Stimulated activated CD8-positive, alpha-beta memory T cell treated with anti-CD3 and anti-CD28 coated beads, Interleukin-12 subunit alpha, Interleukin-12 subunit beta, amount 100 ng/mL, for 4 hours (primary cell): ENCODE measurements at regions not wholly inside any gene's neighbourhood (a gene's known extent, or its start where the extent isn't known, plus 50 kb on each side); places are given as distances from the start of the nearest gene placed in this dataset.
"Not testable (repeated sequence)": the region's sequence is repeated elsewhere in the genome, so short reads cannot be mapped to it uniquely, and the experiment has no call there.

Experiments
- DNase-seq: peaks from one replicate; pipeline ENCODE4 v3.0.0-alpha.2; 2020; ENCODE audit warnings: low read depth

DNA sequence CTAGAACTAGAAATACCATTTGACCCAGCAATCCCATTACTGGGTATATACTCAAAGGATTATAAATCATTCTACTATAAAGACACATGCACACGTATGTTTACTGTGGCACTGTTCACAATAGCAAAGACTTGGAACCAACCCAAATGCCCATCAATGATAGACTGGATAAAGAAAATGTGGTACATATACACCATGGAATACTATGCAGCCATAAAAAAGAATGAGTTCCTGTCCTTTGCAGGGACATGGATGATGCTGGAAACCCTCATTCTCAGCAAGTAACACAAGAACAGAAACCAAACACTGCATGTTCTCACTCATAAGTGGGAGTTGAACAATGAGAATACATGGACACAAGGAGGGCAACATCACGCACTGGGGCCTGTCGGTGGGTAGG, 550.3 kb upstream of the USP24 start:
- DNase-seq, result not testable (repeated sequence)

DNA sequence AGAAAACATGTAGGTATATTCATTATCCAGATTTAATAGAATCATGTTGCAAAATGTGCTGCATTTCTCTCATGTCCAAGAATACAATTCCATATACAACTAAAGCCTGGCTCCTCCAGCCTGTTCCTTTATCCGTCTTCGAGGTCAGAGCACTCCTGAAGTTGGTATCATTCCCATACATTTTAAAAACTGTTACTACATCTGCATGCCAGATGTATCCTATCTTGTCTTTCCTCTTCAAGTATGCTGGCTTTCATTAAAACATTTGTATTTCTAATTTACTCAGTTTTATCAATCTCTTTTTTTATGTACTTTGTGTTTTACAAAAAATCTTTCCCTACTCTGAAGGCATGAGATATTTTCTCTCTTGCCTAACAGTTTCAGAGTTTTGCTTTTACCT, 536.6 kb upstream of the USP24 start:
- DNase-seq, result no peak

DNA sequence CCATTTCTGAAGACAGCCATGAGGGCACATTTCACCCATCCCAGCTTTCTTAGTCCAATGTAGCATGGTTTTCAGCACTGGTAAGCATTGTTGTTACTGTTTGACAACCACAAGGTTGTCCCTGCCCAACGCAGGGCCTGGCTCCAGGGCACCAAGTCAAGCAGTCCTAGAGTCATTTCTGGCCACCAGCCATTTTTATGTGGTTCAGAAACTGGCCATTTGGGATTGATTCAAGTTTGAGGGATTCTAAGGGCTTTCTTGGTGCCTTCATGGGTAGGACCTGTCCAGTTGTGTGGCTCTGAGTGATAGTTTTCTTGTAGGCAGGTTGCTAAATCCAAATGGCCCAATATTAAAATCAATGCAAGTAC, 535.4 kb upstream of the USP24 start:
- DNase-seq, result no peak

DNA sequence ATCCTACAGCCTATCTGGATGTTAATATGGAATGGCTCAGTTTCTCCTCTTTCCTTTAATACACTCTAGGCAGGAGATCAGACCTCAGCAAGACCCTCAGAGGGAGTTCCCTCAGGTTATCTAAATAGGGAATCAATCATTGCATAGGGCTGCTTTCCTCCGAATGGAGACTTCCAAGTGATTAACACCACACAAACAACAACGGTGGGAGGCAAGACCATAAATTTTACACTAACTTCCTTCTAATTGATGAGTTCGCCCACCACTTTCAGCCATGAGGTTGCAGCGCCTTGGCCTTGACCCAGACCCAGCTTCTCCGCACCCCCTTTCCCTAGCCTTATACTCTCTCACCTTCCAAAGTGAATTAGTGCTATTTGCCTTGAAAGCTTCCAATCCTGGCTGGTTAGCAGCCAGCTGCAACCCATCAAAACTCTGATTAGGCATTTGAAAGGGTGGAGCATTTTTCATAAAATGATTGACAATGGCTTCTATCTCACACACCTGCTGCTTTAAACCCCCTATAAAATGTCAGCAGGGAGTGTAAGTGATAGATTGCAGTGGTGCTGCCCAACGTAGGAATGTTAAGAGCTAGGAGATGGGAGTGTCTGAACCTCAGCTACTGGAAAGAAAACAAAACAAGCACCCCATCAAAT, 534.9 kb upstream of the USP24 start:
- no peak for DNase-seq

DNA sequence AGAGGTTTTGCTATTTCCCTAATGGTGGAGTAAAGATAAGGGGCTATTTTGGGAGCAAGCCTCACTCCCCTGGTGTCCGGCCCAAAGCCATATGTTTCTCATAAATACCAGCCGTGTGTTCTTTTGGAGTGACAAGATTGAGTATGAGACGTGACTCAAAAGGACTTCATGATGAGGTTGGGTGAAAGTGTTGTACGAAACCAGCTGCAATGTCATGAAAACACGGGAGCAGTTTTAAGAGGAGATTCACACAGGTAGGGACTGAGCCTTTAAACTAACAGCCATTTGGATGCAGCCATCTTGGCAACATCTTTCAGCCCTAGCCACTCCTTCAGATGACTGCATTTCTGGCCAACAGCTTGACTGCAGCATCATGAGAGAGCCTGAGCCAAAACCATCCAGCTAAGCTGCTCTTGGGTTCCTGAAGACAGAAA, 532.3 kb upstream of the USP24 start:
- DNase-seq, result no peak

DNA sequence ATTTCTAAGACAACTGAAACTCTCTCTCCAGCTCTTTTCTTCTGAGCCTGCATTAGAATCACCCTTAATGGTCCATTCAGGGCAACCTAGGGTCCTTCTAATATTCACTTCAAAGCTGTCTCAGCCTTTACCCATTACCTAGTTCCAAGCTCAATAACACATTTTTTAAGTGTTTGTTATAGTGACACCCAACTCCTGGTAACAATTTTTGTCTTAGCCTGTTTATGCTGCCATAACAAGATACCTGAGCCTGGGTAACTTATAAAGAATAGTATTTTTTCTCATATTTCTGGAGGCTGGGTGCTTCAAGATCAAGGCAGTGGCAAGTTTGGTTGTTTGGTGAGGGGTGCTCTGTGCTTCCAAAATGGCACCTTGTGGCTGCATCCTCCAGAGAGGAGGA, 531.5 kb upstream of the USP24 start:
- DNase-seq, result no peak

DNA sequence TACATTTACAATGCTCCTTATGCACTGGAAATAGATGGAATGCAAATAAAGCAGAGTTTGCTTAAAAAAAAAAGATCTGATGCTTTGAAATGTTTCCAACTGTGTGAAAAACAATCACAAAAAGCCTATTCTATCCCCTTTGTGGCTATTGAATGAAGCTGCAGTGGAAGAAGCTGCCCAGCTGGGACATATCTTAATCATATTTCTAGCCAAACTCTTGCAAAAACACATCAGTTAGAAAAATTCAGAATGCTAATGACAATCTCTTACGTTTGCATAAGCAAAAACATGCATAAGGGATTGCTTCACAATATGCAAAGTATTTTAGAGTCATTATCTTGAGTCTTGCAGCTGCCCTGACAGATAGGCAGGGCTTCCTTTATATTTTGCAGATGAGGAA, 526.4 kb upstream of the USP24 start:
- DNase-seq, result no peak

DNA sequence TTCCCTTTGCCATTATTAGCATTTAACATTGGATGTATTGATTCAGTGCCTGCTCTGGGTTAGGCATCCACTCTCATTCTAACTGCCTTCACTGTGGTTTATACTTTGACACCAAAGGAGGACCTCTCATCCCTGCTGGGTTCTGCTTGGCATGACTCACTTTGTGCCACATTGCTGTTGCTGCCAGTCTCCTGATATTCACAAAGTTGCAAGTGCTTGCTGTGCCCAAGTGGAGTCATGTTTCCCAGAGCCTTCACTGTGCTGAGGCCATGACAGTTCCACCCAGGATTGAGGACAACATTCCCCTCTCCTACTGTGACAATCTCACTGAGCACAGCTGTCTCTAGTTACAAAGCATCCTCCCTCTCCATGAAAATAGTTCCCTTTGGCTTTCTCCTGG, 519.9 kb upstream of the USP24 start:
- no peak for DNase-seq

DNA sequence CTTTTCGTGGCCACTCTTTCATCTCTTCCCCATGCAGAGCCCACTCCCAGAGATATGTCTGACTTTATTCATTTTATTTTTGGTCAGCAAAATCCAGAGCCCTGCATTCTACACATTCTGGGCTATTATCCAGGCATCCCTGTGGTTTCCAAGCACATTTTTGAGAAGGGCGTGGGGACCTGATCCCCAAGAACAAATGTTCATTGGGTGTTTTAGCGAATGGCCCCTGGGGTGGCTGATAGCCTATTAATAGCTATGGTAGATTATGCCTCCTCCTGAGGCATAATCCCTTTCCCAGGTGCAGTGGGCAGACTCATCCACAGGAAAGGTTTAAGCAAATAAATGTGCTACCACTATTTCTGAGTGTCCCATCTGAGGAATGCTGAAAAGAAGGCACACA, 511.8 kb upstream of the USP24 start:
- no peak for DNase-seq

DNA sequence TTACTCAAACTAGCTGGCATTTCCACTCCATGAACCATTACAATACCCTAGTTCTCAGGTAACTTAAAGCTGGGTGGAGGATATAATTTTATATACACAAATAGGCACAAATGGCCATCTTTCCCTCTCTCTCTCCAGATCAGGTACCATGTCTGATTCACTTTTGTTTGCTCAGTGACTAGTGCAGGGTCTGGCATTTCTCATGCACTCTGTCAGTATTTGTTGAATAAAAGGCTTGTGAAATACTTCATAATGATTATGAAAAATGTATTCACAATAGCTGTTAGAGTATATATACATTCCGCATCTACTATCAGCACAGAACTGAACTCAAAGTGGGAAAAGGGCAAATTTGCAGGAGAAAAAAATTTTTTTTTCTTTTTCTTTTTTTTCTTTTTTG, 510.2 kb upstream of the USP24 start:
- no peak for DNase-seq

DNA sequence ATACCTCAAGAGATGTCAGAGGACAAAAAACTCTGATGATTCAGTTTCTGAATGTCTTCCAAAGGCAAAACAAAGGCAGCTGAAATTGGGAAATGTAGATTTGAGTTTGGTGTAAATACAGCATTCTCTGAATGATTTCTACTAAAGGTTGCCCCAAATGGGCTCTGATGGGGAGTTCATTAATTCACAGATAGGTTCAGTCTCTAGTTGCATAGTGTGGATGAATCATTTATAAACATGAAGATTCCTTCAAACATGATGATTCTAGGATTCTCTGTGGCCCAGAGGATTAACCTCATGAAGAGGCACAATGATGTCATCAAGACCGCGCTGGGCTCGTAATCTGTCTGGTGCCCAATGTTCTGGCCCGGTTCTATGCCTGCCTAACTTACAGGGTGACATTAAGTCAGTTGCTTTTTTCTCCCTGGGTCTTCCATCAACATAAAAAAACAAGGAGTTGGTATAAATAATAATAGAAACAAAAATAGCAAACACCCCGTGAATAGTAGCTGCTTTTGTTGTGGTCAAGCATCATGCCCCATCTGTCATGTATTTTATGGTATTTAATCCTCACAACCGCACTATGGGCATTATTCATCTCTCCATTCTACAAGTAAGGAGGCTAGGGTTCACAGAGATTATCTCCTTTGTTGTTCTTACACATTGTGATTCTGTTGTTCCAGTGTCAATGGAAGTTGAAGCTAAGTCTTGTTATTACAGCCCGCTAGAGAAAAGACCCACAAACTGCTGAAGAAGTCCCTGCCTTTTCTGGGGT, 509.6 kb upstream of the USP24 start:
- DNase-seq, result no peak

DNA sequence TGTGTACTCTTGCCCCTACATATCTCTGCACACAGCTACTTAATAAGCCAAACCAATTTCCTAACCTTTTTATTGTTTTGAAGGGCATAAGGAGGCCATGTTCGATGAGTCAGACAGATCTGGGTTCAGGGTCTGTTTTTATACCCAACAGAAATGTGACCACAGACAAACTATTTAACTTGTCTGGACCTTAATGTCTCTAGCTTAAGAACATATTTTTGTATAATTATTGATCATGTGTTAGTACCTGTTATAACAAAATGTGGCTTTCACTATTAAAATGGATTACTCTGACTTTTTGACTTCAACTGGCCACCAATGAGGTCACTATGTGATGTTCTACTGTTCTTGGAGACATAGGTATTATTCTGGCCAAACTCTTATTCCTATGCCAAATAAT, 507.8 kb upstream of the USP24 start:
- no peak for DNase-seq

DNA sequence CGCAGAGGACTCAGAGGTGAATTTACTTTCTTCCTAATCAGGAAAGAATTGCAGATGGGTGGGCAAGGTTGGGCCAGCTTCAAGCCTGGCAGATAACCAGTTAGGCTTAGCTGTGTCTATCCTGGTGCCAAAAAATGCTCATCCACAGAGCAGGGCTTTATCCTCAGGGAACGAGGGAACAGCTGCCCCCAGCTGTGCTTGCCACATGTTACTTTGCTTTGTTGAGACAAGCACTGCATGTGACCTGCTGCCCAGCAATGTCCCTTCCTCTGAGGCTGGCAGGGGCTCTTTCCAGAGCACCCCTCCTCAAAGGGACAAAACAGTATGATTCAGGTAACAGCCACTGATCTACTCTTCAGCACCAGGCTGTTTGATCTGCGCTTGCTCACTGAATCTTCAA, 505.1 kb upstream of the USP24 start:
- DNase-seq, result no peak

DNA sequence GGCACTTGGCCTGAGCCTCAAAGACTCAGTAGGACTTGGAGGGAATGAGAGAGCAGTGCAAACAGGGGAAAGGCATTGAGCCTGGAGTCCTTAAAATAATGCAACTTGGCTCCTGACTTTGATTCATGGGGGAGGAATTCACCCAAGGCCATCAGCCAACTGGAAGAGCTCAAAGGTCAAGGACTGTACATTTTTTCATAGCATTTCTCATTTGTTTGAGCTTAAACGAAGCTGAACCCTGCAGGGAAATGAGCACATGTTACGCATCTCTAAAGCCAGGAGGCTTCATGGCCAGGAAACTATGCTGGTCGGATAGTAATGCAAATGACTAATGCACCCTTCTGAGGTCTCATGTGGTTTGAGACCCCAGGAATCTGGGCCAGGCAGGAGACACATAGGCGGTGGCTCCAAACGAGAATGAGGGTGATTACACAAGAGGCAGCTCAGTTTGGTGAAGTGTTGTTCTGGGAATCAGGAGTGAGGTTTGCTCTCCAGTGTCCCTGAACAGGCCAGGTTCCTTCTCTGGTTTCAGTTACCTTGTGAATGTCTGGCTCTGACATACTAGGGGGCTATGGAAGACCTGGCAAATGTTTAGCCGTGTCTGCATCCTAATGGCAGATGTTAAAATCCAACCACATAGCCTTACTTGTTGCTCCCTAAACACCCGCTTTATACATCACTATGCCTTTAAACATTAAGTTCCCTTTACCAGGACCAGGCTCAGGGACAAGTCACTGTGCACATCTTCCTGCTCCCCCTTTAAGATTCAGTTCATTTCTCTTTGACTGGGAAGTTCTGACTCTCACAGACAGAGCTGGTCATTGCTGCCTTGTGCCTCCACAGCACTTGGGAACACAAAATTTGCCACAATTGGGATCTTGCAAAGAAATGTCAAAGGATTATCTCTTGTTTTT, 503.9 kb upstream of the USP24 start:
- DNase-seq, result no peak

DNA sequence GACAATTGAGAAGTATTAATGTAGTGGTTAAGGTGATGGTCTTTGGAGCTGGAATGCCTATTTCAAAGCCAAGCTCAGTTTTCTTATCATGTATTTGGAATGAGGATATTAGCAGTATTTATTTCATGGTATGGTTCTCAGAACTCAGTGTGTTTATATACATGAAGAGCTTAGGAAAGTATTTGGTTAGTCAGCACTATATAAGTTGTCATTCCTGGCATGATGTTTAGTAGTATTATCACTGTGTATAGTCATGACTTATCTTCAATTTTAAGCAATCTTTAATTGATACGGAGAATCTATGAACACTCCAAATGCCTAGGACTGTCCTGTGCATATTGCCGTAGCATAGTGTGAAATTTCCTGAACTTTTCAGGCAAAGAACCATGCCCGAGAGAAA, 501.9 kb upstream of the USP24 start:
- no peak for DNase-seq

DNA sequence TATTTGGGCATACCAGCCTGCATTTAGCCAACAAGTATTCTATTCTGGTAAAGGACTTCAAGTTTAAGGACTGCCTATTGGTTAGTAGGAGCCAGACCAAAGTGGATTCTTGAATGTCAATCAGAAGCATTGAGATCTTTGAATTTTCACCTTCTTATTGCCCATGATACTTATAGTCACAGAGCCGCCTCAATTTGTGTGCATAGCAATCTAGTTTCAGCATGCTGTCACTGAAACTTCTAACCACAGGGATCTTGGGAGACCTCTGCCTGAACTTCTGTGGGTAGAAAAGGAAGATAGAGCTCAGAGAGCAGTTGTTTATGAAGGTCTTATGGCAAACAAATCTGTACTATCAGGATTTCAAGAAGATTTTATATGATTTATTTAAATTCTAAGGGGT, 501.4 kb upstream of the USP24 start:
- DNase-seq, result no peak

DNA sequence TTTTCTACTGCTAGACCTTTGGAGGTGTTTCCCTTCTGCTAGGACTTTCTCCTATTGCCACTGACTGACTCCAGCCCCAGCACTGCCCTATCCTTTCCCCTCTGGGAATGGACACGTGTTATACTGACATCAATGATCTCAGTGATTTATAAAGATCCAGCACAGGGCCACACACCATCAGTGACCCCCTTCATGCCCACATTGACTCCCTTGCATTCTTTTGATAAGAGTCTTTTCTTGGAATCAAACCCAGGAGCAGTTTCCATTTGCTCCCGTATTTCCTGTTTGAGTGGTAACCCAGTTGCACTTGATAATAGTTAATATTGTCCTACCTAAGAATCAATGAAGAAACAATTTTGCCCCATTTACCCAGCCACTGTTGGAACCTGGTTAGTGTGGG, 501.0 kb upstream of the USP24 start:
- DNase-seq, result no peak

DNA sequence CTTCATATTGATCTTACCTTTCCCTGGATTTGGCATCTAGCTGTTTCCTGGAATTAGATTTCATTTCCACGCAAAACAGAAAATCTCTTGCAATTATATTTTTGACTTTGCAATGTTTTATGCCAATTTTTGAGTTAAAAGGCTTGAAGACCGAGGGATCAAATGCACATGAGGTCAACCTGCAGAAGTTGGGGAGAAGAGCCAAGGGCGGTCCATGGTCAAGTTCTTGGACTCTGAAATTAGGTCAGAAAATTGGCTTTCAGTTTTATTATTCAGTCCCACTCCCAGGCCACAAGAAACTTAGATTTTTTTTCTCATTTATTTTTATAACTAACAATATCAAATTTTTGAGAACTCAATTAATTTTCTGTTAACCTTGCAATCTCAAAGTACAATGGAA, 499.1 kb upstream of the USP24 start:
- no peak for DNase-seq

DNA sequence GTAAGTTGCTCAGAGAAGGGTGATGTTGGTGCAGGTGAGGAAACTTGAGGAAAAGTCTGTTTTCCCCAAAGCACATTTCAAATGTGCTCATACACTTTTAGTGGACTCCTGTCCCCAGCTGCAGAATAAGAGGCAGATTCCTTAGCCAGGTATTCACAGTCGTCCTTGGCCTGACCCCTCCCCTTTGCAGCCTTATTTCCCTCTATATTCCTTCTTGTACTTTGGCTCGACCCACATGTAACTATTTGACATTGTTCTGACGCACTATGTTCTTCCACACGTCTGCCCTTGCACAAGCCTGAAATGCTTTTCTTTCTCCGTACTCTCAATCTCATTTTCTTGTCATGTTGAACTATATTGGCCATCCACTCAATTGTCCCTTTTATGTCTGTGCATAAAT, 498.4 kb upstream of the USP24 start:
- DNase-seq, result no peak

DNA sequence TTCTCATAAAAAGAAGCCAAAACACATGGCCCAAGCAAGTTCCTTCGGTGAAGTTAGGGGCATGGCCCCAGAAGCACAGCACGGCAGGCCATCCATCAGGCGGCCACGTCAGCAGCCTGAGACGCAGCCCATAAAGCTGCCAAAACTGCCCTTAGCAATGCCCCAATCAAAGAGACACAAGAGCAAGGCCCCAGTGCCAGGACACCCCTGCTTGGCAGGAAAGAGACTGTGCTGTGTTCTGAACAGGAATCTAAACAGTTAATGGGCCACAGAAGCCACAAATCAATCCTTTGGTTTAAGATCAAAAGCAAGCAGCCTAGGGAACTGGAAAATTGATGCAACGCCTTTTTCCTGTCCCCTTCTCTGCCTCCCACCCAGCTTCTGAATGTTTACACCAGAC, 497.0 kb upstream of the USP24 start:
- no peak for DNase-seq

DNA sequence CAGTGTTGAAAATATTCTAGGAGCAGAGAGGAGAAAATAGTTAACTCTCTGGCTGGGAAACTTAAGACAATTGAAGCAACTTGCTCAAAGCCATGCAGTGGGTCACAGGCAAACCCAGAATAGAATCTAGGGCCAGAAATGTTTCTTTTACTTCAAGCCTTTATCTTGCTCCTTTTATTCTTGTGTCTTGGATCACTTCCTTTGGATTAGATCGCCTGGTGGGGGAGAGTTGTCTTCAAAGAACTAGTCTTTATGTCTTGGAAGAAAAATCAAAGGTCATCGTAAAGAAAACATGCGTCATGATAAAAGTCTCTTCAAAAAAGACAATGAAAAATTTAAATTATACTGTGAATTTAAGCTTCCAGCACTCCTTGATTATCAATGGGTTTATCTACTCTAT, 493.6 kb upstream of the USP24 start:
- no peak for DNase-seq

DNA sequence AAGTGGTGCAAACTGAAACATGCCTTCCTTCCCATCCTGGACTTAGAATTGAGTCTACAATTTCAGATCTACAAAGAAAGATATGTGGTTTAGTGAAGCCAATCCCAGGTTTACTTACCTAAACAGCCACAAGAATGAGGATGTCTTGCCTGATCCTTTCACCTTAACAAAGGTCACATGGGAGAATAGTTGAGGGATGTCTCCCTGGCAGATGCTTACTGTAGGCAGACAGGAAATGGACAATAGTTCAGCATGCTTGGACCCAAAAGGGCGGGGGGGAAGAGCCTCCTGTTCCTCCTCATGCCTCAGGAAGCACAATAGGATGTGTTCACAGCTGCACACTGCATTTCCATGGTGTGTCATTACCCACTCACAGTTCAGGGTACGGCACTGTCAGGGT, 492.7 kb upstream of the USP24 start:
- no peak for DNase-seq

DNA sequence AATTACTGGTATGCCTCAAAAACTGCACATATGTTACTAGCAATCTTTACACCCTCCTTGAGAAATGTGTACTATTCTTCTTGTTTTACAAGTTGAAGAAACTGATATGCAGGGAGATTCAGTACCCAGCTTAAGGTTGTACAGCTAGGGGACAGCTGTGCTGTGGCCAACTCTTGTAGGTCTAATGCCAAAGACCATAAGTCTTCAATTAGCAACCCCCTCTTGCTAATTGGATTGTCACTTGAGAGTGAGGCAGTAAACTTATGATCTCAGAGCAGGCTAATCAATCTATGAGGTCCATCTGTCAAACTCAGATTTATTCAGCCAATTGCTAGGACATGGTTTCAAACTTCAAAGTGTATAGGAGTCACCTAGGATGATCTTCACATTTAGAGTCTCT, 492.0 kb upstream of the USP24 start:
- no peak for DNase-seq
